ENCODE measurements at regions not wholly inside any gene's neighbourhood (a gene's known extent, or its start where the extent isn't known, plus 50 kb on each side); places are given as distances from the start of the nearest gene placed in this dataset.

- TF ChIP-seq CTCF (IDR thresholded peaks at IDR 0.05) (no peak), POLR2AphosphoS5 (IDR thresholded peaks at IDR 0.05) (no peak), POLR2A (IDR thresholded peaks at IDR 0.05) (no peak)
Observed at GRCh38 chr9:91062281-91062680, 260.7 kb downstream of the SYK start.

Measured in transverse colon (tissue), 4 donors.